HG02885 (cell line): ENCODE measurements at regions not wholly inside any gene's neighbourhood (a gene's known extent, or its start where the extent isn't known, plus 50 kb on each side); places are given as distances from the start of the nearest gene placed in this dataset.

Experiments
- ATAC-seq: cut with Tn5 transposase; IDR thresholded peaks from one replicate; pipeline ENCODE4 v1.9.1; 2021; ENCODE audit warnings: mild to moderate bottlenecking; ENCODE audit not compliant: unreplicated experiment, poor library complexity

DNA sequence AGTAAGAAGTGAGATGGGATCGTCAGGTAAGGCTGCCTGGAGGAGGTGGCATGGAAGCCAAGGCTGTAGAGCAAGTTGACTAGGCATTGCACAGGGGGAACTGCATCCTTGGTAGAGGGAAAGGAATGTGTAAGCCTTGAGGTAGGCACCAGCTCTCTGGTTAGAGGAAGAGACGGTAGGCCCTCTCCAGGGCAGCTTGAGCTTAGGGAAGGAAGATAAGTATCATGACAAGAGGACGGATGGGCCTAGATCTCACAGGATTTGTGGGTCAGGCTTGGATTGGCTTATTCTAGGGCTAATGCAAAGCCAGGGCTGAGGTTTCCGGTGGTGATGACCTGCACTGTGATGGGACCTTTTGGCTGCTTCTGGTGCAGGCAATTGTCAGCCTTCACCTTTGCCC lies 1035.8 kb downstream of the TBC1D22A start:
- no peak for ATAC-seq

DNA sequence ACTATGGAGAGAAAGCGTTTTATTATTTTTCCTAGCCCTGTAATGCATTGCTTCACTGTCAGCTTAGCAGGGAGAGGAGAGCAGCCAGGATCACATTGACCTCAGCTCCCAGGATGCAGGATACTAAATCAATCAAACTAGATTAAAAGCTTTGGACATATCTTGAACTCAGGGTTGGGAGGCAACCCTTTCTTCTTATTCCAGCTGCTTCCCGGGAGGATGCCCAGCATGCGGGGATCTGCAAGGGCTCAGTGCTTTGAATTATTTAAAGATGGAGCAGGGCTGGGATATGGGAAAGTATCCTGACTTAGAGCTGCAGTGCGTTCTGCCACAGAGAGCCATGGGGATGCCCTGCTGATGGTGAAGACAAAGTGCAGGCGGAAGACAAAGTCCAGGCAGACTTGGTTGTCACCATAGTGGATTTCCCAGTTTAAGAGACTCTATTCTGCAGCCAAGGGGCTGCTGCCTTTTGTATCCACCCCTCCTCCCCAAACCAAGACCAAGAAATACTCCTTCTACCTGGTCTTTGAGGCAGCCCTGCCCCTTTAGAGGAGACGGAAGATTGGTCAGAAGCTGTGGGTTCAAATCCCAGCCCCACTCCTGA lies 1035.0 kb downstream of the TBC1D22A start:
- ATAC-seq: no peak

DNA sequence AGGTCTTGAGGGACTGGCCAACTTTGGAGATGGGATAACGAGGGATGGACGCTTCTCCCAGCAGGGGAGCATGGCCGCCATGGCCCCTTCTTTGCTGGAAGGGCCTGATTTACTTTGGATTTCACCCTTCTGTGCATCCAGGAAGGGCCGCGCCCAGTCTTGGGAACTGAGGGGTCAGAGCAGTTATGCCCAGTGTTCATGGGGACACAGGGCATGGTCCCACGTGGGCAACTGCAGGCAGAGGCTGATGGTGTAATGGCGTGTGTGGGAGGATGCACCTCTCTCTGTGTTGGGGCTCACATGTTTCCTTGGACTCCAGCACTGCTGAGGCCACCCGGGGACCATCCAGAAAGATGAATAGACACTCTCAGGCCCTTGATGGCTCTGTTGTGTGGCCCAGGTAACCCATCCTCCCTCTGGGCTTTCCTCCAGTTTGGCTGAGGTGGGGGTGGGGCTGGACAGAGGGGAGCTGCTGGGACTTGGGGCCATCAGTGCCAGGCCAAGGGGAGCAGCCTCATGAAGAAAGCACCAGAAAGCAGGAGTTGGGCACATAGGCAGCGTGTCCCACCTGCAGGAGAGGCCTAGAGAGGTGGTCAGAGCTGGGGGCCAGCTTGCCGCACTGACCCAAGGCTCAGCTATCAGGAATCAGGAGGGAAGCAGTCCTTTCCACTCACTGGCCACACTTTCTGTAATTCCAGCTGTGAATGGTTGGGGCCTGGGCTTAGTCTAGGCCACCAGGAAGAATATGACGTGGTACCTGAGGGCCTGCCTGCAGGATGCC lies 1033.9 kb downstream of the TBC1D22A start:
- ATAC-seq: no peak

DNA sequence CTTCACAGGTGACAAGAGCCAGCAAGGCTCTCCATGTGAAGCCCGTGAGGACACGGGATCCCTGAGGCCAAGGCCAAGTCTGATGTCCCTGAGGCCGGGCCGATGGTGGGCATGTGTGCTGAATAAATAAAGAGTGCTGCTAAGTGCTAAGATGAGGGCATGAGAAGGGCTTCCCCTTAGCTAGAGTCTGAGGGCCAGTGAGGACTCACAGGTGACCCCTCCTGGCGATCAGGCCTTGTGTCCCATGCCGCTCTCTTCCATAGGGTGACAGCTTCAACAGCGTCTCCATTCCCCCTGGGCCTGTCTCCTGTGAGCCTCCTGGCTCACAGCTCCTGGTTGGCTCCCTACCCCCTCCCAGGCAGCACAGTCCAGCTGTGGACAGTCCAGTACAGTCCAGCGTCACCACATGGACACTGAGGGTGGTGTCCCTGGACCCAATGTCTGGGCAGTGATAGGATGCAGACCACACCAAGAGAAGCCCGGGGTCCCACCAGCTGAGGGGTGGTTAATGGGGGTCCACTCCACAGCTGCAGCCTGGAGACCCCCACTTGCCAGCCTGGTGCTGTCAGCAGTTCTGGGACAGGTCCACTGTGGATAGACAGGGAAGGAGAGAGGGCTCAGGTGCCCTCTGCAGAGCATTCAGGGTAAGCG lies 1033.2 kb downstream of the TBC1D22A start:
- no peak for ATAC-seq

DNA sequence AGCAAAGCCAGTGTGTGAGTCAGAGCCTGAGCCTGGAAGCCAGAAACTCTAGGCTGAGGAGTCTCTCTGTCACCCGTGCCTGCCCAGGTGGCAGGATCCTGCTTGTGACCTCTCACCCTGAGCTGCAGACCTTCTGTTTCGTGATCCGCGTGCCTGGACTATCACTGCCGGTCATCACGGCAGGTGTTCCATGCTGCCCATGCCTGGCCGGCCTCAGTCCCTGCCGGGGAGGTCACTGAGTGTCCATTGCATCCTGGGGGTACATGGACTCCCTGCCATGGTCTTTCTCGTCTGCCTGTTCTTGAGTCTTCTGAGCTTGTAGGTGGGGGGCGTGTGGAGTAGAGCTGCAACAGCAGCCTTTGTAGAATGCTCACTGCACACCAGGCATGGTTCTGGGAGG lies 1032.4 kb downstream of the TBC1D22A start:
- ATAC-seq: no peak

DNA sequence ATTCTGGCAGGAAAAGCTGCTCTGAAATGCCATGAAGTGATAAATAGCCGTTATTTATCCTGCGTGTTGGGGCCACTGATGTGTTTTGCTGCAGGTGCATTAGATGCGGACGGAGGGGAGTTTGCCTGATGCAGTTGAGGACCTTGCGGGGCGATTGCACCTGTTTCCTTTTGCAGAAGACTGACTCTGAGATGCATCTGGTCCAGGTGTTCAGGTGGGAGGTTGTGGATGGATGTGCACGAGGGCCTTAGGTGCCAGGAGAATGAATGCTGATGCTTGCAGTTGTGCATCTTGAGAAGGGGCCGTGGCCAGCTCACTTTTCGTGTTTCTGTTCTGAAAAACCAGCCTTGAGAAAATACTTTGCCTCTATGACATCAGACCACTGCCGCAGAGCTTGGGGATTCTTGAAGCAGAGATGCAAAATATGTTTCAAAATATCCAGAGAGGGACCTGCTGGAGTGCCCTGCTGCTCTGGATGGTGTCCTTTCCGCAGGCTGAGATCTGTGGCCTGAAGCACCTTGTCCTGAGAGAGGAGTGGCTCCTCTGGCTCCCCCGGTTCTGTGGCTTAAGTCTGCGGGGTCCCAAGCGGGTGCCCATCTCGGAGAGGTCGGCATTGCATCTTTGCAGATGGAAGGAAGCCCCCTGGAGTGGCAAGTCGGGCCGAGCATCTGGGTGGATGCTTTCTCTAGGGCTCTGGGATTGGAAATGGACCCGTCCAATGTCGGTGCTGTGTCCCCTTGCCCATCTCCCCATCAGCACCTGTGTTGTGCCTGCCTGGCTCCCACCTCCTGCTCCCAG lies 1031.1 kb downstream of the TBC1D22A start:
- ATAC-seq: no peak

DNA sequence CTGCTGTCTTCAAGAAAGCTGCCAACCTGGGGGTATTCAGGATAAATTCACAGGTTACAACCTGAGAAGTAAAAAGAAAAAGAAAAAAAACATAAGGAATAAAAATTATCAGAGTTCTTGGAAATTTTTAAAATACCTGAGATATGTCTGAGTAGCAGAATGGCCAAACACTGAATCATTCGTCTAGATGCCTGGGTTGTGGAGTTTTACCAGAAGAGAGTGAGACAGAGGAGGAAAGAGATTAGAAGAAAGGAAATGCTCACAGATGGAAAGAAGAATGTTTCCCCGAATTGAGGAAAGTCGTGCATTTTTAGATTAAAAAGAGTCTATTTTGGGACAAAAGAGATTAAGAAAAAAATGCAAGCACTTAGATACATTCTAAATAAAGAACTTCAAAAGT lies 1026.7 kb downstream of the TBC1D22A start:
- no peak for ATAC-seq

DNA sequence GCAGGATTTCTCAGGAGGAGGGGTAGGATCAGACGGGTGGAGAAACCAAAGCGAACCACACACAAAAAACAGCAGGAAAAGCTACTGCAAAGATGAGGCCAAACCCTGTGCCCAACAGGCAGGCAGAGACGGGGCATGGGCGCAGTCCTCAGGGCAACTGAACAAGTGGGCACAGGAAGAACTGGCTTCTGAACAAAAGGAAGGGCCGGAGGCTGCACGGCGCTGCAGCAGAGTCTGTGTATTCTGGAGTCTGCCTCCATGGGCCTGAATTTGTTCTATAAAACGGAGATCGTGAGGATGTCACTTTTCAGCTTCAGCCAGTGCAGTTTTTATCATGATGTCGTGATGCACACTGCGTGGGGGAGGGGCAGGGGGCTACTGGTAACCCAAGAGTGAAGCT lies 1026.0 kb downstream of the TBC1D22A start:
- no peak for ATAC-seq

DNA sequence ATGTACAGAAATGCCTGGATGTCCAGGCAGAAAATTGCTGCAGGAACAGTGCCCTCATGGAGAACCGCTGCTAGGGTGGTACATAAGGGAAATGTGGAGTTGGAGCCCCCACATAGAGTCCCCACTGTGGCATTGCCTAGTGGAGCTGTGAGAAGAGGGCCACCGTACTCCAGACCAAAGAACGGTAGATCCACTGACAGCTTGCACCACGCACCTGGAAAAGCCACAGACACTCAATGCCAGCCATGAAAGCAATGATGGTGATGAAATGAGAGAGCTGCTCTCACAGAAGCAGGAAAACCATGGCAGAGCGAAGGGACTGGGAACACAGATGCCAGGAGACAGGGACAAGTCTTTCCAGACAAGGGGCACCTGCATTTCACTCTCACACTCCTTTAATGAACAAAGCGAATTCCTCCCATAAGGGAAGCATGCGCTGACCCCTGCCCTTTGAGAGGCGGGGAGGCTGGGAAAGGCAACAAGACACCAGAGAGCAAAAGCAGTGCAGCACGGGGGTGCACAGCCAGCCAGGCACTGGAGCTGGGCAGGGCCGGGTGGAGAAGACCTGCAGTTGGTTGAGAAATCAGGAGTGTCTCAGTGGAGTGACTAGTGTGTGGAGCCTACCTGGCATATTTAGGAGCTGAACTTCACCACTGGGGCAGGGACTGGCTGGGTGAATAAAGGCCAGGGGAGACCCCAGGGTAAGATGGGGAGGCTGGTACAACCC lies 1025.2 kb downstream of the TBC1D22A start:
- no peak for ATAC-seq

DNA sequence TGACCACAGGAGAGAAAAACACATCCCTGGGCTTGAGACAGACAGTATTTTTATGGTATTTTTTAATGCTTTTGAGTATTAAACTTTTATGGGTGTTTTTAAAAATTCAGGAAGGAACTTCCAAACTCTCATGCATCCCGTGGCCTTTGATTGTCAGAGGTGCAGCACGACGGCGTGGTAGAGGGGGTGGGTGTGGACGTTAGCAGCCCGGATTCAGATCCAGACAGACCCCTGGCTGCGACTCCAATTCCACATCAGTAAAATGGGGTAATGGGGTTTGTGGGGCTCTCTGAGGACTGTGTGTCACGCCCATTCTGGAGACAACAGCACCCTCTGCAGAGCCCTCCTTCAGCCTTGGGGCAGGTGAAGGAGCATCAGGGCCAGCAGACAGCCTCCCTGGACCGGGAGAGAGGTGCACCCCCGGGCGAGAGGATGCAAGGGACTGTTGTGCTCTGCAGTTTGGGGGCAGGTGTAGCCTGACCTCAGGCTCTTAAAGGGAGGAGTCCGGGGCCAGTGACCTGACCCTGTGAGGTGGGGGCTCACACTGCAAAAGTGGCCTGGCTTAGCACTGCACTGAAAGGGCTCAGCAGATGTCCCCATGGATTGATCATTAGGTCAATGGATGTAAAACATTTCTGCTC lies 1024.3 kb downstream of the TBC1D22A start:
- no peak for ATAC-seq

DNA sequence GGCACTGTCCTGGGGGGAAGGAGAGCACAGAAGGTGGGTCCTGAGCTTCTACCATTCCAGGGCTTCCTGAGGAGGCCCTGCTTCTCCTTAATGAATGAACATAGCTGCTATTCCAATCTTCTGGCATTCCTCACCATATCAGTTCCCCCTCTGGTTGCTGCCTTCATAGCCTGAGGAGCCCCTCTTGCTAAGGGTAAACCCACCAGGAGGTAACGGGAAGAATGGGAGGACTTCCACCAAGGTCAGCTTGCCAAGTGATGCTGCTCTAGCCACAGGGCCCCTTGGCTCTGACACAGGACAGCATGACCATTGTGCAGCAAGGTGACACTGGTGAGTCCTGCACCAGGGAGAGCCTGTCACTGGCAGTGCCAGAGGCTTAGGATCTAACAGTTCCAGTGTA lies 1022.5 kb downstream of the TBC1D22A start:
- ATAC-seq: no peak

DNA sequence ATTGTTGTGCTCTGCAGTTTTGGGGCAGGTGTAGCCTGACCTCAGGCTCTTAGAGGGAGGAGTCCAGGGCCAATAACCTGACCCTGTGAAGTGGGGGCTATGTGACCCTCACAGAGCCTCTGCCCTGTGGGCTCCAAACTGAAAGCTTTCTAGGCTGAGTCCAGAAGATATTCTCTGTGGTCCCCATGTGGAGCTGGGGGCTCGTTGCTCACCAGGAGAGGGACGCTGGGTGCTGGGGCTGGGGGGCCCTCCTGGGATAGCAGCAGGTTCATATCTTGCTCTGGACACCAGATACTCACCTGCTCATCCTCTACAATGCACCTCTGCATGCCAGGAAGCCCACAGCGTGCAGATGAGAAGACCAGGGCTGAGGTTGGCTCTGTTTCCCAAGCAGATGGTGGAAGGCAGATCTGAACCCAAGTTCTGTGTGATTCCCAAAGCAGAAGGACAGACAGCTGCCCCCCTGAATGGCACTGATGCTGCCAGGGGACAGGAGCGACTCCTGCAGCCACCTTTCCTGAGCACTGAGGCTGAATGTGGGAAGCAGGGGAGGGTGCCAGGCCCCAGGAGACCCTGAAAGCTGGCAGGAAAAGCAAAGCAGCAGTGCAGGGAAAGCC lies 1022.0 kb downstream of the TBC1D22A start:
- ATAC-seq: no peak

DNA sequence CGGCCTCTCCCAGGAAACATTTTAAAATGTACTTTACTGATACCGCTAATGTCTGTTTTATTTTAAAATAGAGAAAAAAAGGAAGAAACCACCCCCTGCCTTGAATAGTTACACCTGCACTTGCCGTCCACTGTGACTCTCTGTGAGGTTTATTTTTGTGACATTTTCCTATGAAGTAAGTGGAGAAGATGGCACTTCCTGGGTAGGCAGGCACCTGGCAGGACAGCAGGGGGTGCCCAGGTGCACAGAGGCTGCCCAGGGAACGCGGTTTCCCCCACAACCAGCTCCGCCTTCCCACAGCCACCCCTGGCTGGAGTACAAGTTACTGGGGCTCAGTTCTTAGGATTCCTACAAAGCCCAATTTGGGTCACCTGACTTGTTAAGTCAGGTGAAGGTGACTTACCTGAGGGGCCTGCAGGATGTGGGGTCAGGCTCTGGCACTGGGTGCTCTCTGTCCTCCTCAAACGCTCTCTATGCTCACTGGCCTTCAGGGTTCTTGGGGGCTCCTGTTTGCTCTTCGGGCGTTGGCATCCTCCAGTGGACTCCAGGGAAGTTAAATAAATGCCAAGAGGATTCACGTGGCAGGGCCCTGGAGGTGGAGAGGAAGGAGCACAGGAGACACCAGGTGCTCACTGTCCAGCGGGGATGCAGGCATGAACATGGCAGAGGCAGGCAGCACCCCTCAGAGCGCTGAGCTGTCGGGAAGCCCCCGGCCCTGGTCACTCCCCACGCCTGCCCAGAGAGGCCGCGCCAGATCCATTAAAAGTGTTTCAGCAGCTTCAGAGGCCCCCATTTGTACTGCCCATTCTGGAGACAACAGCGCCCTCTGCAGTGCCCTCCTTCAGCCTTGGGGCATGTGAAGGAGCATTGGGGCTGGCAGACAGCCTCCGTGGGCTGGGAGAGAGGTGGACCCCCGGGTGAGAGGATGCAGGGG lies 1021.2 kb downstream of the TBC1D22A start:
- no peak for ATAC-seq

DNA sequence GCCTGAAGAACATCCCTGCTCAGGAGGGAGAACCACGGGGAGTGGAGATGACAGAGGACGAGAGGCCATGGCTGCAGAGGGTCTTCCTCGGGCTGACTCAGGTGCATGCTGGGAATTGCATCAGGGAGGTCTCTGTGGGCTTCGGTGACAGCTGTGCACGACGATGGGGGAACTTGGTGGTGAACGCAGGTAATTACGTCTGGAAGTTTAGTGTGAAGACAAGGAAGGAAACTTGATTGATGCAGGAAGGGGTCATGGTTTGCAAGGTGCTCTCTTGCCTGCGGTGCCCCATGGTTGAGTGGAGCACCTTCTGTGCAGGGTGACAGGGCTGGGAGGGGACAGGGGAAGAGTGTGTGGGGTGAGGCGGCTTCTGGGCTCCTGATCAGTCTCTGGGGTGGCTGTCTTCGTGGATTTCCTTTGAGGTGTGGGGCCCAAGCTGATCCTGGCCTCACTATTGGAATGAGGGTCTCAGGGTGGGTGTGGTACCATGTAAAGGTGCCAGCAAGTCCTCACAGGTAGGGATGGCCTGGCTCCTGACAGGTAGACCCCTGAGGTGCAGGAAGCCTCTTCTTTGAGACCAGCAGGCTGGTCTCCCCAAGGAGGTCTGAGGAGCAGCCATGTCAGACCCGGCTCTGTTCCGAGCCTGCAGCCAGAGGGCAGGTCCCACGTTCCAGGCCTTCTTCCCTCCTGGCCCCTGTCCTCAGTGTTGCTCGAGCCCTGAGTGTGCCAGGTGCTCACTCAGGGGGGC lies 1020.1 kb downstream of the TBC1D22A start:
- ATAC-seq: no peak

DNA sequence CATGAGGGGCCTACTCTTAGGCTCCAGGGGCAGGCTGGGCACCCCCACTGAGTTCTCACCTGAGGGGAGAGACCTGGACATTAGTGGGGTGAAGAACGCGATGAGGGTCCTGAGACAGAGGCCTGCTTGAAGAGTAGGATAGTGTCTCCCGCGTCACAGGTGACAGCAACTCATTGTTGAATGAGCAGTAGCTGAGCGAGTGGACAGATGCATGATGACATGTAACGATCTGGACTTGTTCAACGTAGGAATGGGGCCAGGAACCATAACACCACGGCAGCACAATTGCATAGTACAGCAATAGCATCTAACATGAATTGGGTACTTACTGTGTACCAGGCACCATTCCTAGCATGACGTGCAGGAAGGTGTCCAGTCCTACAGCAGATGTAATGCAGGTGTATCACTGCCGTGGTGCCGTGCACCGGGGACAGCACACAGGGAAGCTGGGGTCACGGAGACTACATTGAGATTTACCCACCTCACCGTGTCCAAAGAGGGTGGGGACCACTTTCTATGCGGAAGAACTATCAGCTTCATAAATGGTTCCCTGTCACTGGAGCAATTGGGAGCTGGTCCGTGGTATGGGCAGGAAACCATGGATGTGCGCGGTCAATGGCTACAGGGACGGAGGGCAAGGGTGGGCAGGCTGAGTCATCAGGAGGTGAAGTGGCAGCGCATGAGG lies 1019.1 kb downstream of the TBC1D22A start:
- ATAC-seq: no peak

DNA sequence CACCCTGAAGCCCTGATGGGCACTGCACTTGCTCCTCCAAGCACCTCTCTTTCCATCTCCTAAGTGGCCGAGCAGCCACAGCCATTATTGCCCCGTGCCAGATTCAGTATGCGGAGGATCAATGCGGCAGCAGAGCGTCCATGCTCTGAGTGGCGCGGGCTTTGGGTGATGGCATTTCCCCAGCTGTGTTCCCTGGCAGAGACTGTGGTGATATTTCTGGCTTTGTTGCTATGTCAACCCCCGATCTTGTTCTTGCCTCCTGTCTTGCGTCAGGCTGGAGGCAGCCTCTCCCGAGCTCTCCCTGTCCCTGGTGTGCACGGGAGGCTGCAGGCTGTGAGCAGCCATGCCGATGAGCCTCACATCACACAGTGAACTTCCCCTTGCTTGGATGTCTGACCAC lies 1018.6 kb downstream of the TBC1D22A start:
- no peak for ATAC-seq

DNA sequence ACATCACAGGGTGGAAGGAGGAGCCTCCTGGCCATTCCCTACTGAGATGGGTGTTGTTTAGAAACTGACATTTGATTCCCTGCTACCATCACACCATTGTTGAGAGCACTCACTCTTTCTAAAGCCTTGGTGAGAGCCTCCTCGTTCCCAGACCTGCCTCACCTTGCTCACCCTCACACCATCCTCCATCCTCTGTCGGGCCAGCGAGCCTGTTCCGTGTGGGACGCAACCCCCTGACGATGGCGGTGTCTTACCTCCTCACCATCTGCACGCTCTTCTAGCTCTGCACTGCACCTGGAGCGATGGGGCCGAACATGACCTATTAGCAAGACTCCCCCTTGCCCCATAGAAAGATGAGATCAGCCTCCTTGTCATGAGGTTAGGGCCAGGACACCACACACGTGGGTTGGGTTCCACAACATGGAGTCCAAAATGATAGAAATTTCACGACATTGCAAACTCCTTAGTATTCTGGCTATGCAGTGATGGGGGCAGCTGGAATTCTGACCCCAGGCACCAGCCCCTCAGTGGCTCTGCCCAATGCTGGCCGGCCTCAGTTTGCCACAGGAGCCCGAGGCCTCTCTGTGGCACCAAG lies 1017.9 kb downstream of the TBC1D22A start:
- ATAC-seq: no peak
